Right lobe of liver (tissue), 4 donors: ENCODE measurements at regions not wholly inside any gene's neighbourhood (a gene's known extent, or its start where the extent isn't known, plus 50 kb on each side); places are given as distances from the start of the nearest gene placed in this dataset.

Experiments used
- CTCF ChIP-seq, 4 donors: fragments of 200-600 bp in 3 of 4; fragments of 450-650 bp in 1 of 4; IDR thresholded peaks; one replicate each; pipeline versions ENCODE4 v1.5.1 to v1.8.0; 2016 to 2022; ENCODE audit warnings: antibody characterized with exemption in 4 of 4, mild to moderate bottlenecking in 2 of 4
- POLR2A ChIP-seq: fragments of 450-650 bp; IDR thresholded peaks from one replicate; pipeline ENCODE4 v1.6.1; 2017; ENCODE audit warnings: antibody characterized with exemption, mild to moderate bottlenecking
- donor health status: DM: no; HTN: no; CAD: no.
- donor health status: DM: no; HTN: no; CAD: no.
- donor health status: DM: no; HTN: yes; CAD: no.

DNA sequence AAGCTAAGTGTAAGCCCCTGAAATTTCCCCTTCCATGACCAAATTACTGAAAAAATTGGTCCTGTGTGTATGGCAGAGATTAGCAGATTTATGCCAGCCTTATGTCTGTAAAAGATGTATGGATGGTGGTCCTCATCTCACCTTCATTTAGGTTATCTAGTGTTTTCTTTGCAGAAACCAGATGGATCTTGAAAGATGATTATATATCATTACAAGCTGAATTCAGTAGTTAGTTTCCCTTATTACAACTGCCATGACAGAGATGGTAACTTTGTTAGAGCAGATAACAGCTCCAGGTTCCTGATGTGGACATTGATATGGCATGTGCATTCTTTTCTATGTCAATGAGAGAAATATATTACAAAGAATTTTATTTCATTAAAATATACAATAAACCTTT, 1403.2 kb upstream of the CDH6 start:
- TF ChIP-seq POLR2A, result no peak
- TF ChIP-seq CTCF (IDR thresholded peaks at IDR 0.05), result no peak
